PC-9 (cell line): ENCODE measurements at regions not wholly inside any gene's neighbourhood (a gene's known extent, or its start where the extent isn't known, plus 50 kb on each side); places are given as distances from the start of the nearest gene placed in this dataset.

Experiments used
- CTCF ChIP-seq: fragments of 200-600 bp; sonication (generic); conservative IDR thresholded peaks from 2 replicates; pipeline ENCODE4 v1.6.1; 2017; ENCODE audit warnings: mixed run types, antibody characterized with exemption, mild to moderate bottlenecking, moderate library complexity
- EZH2 ChIP-seq: fragments of 200-600 bp; sonication (generic); IDR thresholded peaks from 2 replicates; pipeline ENCODE4 v1.8.0; 2017; ENCODE audit warnings: antibody characterized with exemption, low read depth

GRCh38 chr1:182331387-182331786 is 60.2 kb downstream of the GLUL start:
- TF ChIP-seq CTCF (no peak), EZH2 (no peak)
